Endodermal cell (in vitro differentiated cells): ENCODE measurements at regions not wholly inside any gene's neighbourhood (a gene's known extent, or its start where the extent isn't known, plus 50 kb on each side); places are given as distances from the start of the nearest gene placed in this dataset.

Source experiments
- DNase-seq: peaks from one replicate; pipeline ENCODE4 v3.0.0-alpha.2; 2017
- H3K27ac ChIP-seq: 2 replicates; pipeline ENCODE4 v1.5.1; 2013; ENCODE audit warnings: mild to moderate bottlenecking, low read depth, low read length, moderate library complexity
- H3K27me3 ChIP-seq: 2 replicates; pipeline ENCODE4 v1.6.1; 2013; ENCODE audit warnings: mild to moderate bottlenecking, low read length, moderate library complexity; ENCODE audit not compliant: insufficient read depth, control insufficient read depth, poor library complexity, severe bottlenecking
- H3K36me3 ChIP-seq: 2 replicates; pipeline ENCODE4 v1.7.0; 2013; ENCODE audit warnings: mild to moderate bottlenecking, low read length, moderate library complexity; ENCODE audit not compliant: control insufficient read depth, insufficient read depth
- H3K4me1 ChIP-seq: one replicate; pipeline ENCODE4 v1.7.0; 2013; ENCODE audit warnings: low read length; ENCODE audit not compliant: control insufficient read depth, insufficient read depth
- H3K4me3 ChIP-seq: 2 replicates; pipeline ENCODE4 v1.5.1; 2013; ENCODE audit warnings: mild to moderate bottlenecking, low read length, moderate library complexity
- H3K9ac ChIP-seq: 2 replicates; pipeline ENCODE4 v1.6.1; 2013; ENCODE audit warnings: mild to moderate bottlenecking, low read length, moderate library complexity; ENCODE audit not compliant: poor library complexity, severe bottlenecking; ENCODE audit errors: extremely low read depth
- H3K9me3 ChIP-seq: 2 replicates; pipeline ENCODE4 v1.6.1; 2013; ENCODE audit warnings: mild to moderate bottlenecking, low read length, moderate library complexity; ENCODE audit not compliant: control insufficient read depth
- H3K27ac Mint-ChIP-seq: 2 replicates; pipeline ENCODE4 v1.8.0; 2020; ENCODE audit warnings: mixed read lengths
- H3K27me3 Mint-ChIP-seq: 2 replicates; pipeline ENCODE4 v1.8.0; 2021; ENCODE audit warnings: mild to moderate bottlenecking, mixed read lengths; ENCODE audit not compliant: insufficient read depth
- H3K36me3 Mint-ChIP-seq: 2 replicates; pipeline ENCODE4 v1.8.0; 2020; ENCODE audit warnings: low read depth, mixed read lengths
- H3K4me1 Mint-ChIP-seq: 2 replicates; pipeline ENCODE4 v1.8.0; 2020; ENCODE audit warnings: mixed read lengths
- H3K4me3 Mint-ChIP-seq: 2 replicates; pipeline ENCODE4 v1.8.0; 2020; ENCODE audit warnings: mild to moderate bottlenecking, moderate library complexity, mixed read lengths
- H3K9me3 Mint-ChIP-seq: 2 replicates; pipeline ENCODE4 v1.8.0; 2020; ENCODE audit warnings: mild to moderate bottlenecking, mixed read lengths
- CTCF ChIP-seq: fragments of 200-600 bp; sonication (generic); conservative IDR thresholded peaks from 2 replicates; pipeline ENCODE4 v1.5.0; 2021; ENCODE audit warnings: antibody characterized with exemption, mild to moderate bottlenecking
- WGBS, 2 experiments: methylation state at CpG; one replicate each; pipeline versions ENCODE4 v1.1.5 to v1.1.7; 2013; ENCODE audit warnings: missing lambda C conversion rate in 2 of 2, mixed read lengths in 1 of 2; ENCODE audit not compliant: insufficient coverage in 1 of 2, insufficient read length in 1 of 2; 5-methylcytosine and 5-hydroxymethylcytosine counted together

GRCh38 chr13:99050983-99051488 lies 73.2 kb upstream of the DOCK9 start:
- H3K9me3 Mint-ChIP-seq: no peaks in the 10 kb centered on the region
- no peak overlapping the region for H3K4me3 ChIP-seq
- no peaks in the 10 kb centered on the region for H3K27me3 Mint-ChIP-seq
- peaks cover 9% of the 10 kb centered on the region for H3K4me1 Mint-ChIP-seq
- no peaks in the 10 kb centered on the region for H3K9me3 ChIP-seq
- H3K9ac ChIP-seq: no peak overlapping the region
- TF ChIP-seq CTCF: no peak
- WGBS, 2 experiments: 90 to 100% methylated on average over 3 to 7 of the region's 7 CpGs
- H3K4me1 ChIP-seq: no peaks in the 10 kb centered on the region
- no peaks in the 10 kb centered on the region for H3K27me3 ChIP-seq
- H3K27ac Mint-ChIP-seq: no peak overlapping the region
- no peaks in the 10 kb centered on the region for H3K36me3 ChIP-seq
- H3K36me3 Mint-ChIP-seq: no peaks in the 10 kb centered on the region
- no peak overlapping the region for H3K27ac ChIP-seq
- no peak for DNase-seq
- no peak overlapping the region for H3K4me3 Mint-ChIP-seq

GRCh38 chr13:99051768-99052455 lies 74.0 kb upstream of the DOCK9 start:
- H3K4me3 ChIP-seq: no peak overlapping the region
- H3K27ac ChIP-seq: no peak overlapping the region
- DNase-seq: no peak
- TF ChIP-seq CTCF: no peak
- Mint-ChIP-seq H3K27me3 (no peaks in the 10 kb centered on the region), H3K27ac (no peak overlapping the region), H3K9me3 (no peaks in the 10 kb centered on the region), H3K4me3 (no peak overlapping the region), H3K4me1 (peaks cover 9% of the 10 kb centered on the region), H3K36me3 (no peaks in the 10 kb centered on the region)
- no peaks in the 10 kb centered on the region for H3K36me3 ChIP-seq
- no peaks in the 10 kb centered on the region for H3K4me1 ChIP-seq
- H3K27me3 ChIP-seq: no peaks in the 10 kb centered on the region
- no peak overlapping the region for H3K9ac ChIP-seq
- WGBS, 2 experiments: 85% methylated on average over 2 of the region's 2 CpGs; no CpG with 5 or more reads in 1 of the 2 experiments
- no peaks in the 10 kb centered on the region for H3K9me3 ChIP-seq

- Histone ChIP-seq H3K27me3 (no peaks in the 10 kb centered on the region), H3K9ac (no peak overlapping the region), H3K27ac (no peak overlapping the region), H3K36me3 (no peaks in the 10 kb centered on the region), H3K4me1 (no peaks in the 10 kb centered on the region), H3K9me3 (no peaks in the 10 kb centered on the region), H3K4me3 (no peak overlapping the region)
- Mint-ChIP-seq H3K36me3 (no peaks in the 10 kb centered on the region), H3K27ac (no peak overlapping the region), H3K27me3 (no peaks in the 10 kb centered on the region), H3K4me1 (peaks cover 9% of the 10 kb centered on the region), H3K4me3 (no peak overlapping the region), H3K9me3 (no peaks in the 10 kb centered on the region)
- WGBS, 2 experiments: 86 to 92% methylated on average over 2 to 5 of the region's 5 CpGs
- TF ChIP-seq CTCF: no peak
- no peak for DNase-seq
Measured at GRCh38 chr13:99053636-99054233, 75.9 kb upstream of the DOCK9 start.
